Fibroblast of pulmonary artery (primary cell): ENCODE measurements at regions not wholly inside any gene's neighbourhood (a gene's known extent, or its start where the extent isn't known, plus 50 kb on each side); places are given as distances from the start of the nearest gene placed in this dataset.
A peak's percentile ranks its signal among the peaks of the same experiment; 100 is the strongest.

ENCODE experiments used
- DNase-seq: peaks from one replicate; pipeline ENCODE4 v3.0.0-alpha.2; 2010; ENCODE audit warnings: low read depth
- H3K4me3 ChIP-seq: replicated peaks from 2 replicates; pipeline ENCODE4 v1.5.1; 2011; ENCODE audit warnings: low read depth, mild to moderate bottlenecking, control low read depth, low read length, moderate library complexity
- CTCF ChIP-seq: IDR thresholded peaks from 2 replicates; pipeline ENCODE4 v1.5.1; 2011; ENCODE audit warnings: mild to moderate bottlenecking, control low read depth, low read length, inconsistent platforms; ENCODE audit errors: missing control alignments

DNA sequence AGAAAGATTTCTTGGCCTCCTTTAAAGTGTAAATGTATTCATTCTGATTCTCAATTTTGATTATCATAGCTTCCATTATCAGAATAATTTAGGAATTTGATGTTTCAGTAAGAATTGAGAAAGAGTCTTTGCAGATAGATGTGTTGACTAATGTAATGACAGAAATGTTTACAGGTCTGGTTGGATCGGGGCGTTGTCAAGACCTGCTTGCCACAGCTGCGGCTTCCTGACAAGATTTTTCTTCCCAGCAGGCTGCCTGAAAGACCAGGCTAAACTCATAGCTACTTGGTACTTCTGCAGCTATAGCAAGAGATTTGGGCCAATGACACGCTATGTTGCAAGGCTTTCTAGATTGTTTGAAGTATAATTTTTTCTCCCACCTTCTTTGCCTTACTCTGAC, 91.5 kb upstream of the ANKRD50 start:
- TF ChIP-seq CTCF = no peak
- DNase-seq = no peak
- H3K4me3 ChIP-seq = no peak overlapping the region

DNA sequence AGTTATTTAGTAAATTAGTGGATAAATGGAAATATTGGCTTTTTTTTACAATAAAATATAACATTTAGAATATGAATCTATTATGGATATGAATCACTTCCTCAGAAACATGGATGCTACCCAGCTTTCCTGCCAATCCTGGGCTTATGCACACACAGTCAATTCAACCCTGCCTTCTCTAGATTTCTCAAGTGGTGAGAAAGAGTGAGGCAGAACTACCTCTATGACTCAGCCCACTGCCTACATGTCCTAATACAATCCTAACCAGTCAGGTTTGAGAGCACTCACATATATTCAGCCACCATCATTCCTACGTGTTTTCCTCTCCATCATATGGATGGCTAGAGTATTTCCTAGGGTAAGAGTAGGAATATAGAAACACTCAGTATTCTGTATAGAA, 91.1 kb upstream of the ANKRD50 start:
- peak; percentile 63 for DNase-seq
- TF ChIP-seq CTCF = no peak
- H3K4me3 ChIP-seq = no peak overlapping the region

DNA sequence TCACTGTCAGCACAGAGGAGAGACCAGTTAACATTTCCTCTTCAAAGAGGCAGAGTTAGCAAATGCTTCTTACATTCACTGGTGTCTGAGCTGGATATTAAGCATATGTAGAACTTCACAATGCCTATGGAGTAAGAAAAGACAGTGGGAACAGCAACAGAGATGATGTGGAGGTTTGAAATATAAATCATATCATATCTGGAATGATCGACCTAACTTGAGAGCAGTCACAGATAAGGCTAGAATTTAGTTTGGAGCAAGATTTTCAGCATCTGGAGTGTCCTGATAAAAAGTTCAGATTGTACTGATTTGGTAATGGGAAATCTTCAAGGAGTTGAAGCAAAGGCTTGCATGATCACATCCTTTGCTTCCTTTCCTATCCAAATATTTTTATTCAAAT, 90.5 kb upstream of the ANKRD50 start:
- no peak overlapping the region for H3K4me3 ChIP-seq
- no peak for TF ChIP-seq CTCF
- DNase-seq = no peak

GRCh38 chr4:124797223-124797622, 84.7 kb upstream of the ANKRD50 start:
- DNase-seq = no peak
- H3K4me3 ChIP-seq = no peak overlapping the region

GRCh38 chr4:124790471-124790870, 77.9 kb upstream of the ANKRD50 start:
- no peak for DNase-seq
- TF ChIP-seq CTCF = no peak
- H3K4me3 ChIP-seq = no peak overlapping the region

More at GRCh38 chr4:124797223-124797622, 84.7 kb upstream of the ANKRD50 start:
- TF ChIP-seq CTCF = no peak

- no peak for TF ChIP-seq CTCF
- DNase-seq = no peak
- no peak overlapping the region for H3K4me3 ChIP-seq
Measured at GRCh38 chr4:124786634-124787033, 74.1 kb upstream of the ANKRD50 start.

GRCh38 chr4:124785645-124786044, 73.1 kb upstream of the ANKRD50 start:
- H3K4me3 ChIP-seq = no peak overlapping the region
- TF ChIP-seq CTCF = peak; percentile 6
- DNase-seq = no peak
